ENCODE measurements at regions not wholly inside any gene's neighbourhood (a gene's known extent, or its start where the extent isn't known, plus 50 kb on each side); places are given as distances from the start of the nearest gene placed in this dataset.

DNA sequence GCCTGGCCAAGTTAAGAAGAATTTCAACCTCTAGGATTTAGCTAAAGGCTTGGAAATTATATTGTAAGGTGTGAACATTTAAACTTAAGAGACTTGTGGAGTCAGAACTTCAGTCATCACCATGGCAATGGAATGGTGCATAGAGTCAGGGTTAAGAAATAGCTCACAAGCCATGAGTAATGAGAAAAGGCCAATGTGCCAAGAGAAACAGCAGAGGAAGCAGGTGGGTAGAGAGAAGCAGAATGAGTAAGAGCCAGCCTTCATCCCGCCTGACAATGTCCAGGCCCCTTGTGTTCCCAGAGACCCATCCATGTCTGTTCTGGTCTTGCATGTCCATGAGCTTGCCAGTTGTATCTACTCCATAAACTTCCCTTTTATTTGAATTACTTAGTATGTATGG lies 62.6 kb upstream of the TBX20 start:
- TF ChIP-seq, protein P1, sequence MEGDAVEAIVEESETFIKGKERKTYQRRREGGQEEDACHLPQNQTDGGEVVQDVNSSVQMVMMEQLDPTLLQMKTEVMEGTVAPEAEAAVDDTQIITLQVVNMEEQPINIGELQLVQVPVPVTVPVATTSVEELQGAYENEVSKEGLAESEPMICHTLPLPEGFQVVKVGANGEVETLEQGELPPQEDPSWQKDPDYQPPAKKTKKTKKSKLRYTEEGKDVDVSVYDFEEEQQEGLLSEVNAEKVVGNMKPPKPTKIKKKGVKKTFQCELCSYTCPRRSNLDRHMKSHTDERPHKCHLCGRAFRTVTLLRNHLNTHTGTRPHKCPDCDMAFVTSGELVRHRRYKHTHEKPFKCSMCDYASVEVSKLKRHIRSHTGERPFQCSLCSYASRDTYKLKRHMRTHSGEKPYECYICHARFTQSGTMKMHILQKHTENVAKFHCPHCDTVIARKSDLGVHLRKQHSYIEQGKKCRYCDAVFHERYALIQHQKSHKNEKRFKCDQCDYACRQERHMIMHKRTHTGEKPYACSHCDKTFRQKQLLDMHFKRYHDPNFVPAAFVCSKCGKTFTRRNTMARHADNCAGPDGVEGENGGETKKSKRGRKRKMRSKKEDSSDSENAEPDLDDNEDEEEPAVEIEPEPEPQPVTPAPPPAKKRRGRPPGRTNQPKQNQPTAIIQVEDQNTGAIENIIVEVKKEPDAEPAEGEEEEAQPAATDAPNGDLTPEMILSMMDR (IDR thresholded peaks at IDR 0.05; ENCODE audit: unreplicated experiment), result no peak
- Mint-ChIP-seq H3K9me3 (ENCODE audit: unreplicated experiment) (no peaks in the 10 kb centered on the region), H3K27me3 (ENCODE audit: insufficient read depth, unreplicated experiment) (no peaks in the 10 kb centered on the region), H3K4me3 (ENCODE audit: unreplicated experiment) (no peak overlapping the region), H3K27ac (ENCODE audit: low read depth, unreplicated experiment) (no peak overlapping the region), H3K36me3 (ENCODE audit: insufficient read depth, unreplicated experiment) (no peaks in the 10 kb centered on the region), H3K4me1 (ENCODE audit: insufficient read depth, unreplicated experiment) (no peaks in the 10 kb centered on the region)
- peak; percentile 54 for DNase-seq (ENCODE audit: unreplicated experiment)
- intact Hi-C loops (cut with micrococcal nuclease), result no loop called here
- ChIA-PET CTCF (no interaction called here), POLR2A (no interaction called here)
- BruUV-seq (replicated peaks), result no TSS peak

GRCh38 chr7:35315517-35315916 lies 61.6 kb upstream of the TBX20 start:
- CTCF ChIA-PET, result interaction anchor here (0.6 kb wide), 1 partner anchor 110 kb away, joined by 6 read pairs; no protein-coding TSS in a partner anchor
- BruUV-seq (replicated peaks), result no TSS peak
- no peak for DNase-seq (ENCODE audit: unreplicated experiment)
- Mint-ChIP-seq H3K27me3 (ENCODE audit: insufficient read depth, unreplicated experiment) (no peaks in the 10 kb centered on the region), H3K36me3 (ENCODE audit: insufficient read depth, unreplicated experiment) (no peaks in the 10 kb centered on the region), H3K4me1 (ENCODE audit: insufficient read depth, unreplicated experiment) (no peaks in the 10 kb centered on the region), H3K9me3 (ENCODE audit: unreplicated experiment) (no peaks in the 10 kb centered on the region), H3K27ac (ENCODE audit: low read depth, unreplicated experiment) (no peak overlapping the region), H3K4me3 (ENCODE audit: unreplicated experiment) (no peak overlapping the region)
- intact Hi-C loops (cut with micrococcal nuclease), result no loop called here
- TF ChIP-seq, protein P1 (IDR thresholded peaks at IDR 0.05; ENCODE audit: unreplicated experiment), result no peak
- POLR2A ChIA-PET, result no interaction called here

DNA sequence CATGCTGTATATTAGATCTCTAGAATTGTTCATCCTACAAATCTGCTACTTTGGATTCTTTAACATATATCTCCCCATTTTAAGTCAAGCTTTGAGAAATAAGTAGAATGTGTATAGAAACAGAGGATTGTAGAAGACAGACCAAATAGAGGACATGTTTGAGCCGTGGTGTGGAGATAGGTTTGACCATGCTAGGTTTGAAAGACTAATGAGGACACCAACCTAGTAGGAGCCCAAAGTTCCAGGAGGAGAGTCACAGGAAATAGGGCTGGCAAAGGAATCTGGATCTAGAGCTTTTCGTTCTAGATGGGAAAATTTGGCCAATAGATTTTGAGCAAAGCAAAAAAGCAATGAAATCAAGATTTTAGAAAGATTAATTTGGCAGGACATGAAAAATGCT lies 60.5 kb upstream of the TBX20 start:
- DNase-seq (ENCODE audit: unreplicated experiment), result no peak
- CTCF ChIA-PET, result interaction anchor here (1.4 kb wide), 1 partner anchor 206 kb away, joined by 7 read pairs; no protein-coding TSS in a partner anchor
- POLR2A ChIA-PET, result no interaction called here
- TF ChIP-seq, protein P1 (IDR thresholded peaks at IDR 0.05; ENCODE audit: unreplicated experiment), result no peak
- intact Hi-C loops (cut with micrococcal nuclease), result no loop called here
- no TSS peak for BruUV-seq (replicated peaks)
- Mint-ChIP-seq H3K4me1 (ENCODE audit: insufficient read depth, unreplicated experiment) (no peaks in the 10 kb centered on the region), H3K36me3 (ENCODE audit: insufficient read depth, unreplicated experiment) (no peaks in the 10 kb centered on the region), H3K27ac (ENCODE audit: low read depth, unreplicated experiment) (no peak overlapping the region), H3K9me3 (ENCODE audit: unreplicated experiment) (no peaks in the 10 kb centered on the region), H3K27me3 (ENCODE audit: insufficient read depth, unreplicated experiment) (no peaks in the 10 kb centered on the region), H3K4me3 (ENCODE audit: unreplicated experiment) (no peak overlapping the region)

DNA sequence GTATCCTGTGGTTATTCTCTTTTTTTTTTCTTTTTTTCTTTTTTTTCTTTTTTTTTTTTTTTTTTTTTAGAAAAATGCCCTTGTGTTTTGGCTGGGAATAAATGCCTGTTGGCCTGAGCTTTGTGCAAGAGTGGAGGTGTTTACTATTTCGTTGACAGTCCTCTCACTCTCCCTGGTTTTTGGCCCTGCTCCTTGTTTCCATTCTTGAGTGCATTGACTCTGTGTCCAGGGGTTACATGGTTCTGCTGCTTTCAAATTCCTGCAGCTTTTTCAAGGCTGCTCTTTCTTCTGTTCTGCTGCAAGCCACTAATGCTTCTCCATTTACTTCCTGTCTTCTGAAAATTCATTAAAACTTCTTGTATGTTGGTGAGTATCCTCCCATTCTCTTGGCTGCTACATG lies 59.7 kb upstream of the TBX20 start:
- no peak for DNase-seq (ENCODE audit: unreplicated experiment)
- intact Hi-C loops (cut with micrococcal nuclease), result no loop called here

More for the DNA sequence above, 59.7 kb upstream of the TBX20 start:
- Mint-ChIP-seq H3K9me3 (ENCODE audit: unreplicated experiment) (no peaks in the 10 kb centered on the region), H3K4me1 (ENCODE audit: insufficient read depth, unreplicated experiment) (no peaks in the 10 kb centered on the region), H3K36me3 (ENCODE audit: insufficient read depth, unreplicated experiment) (no peaks in the 10 kb centered on the region), H3K27me3 (ENCODE audit: insufficient read depth, unreplicated experiment) (peaks cover 6% of the 10 kb centered on the region), H3K4me3 (ENCODE audit: unreplicated experiment) (no peak overlapping the region), H3K27ac (ENCODE audit: low read depth, unreplicated experiment) (no peak overlapping the region)
- TF ChIP-seq, protein P1 (IDR thresholded peaks at IDR 0.05; ENCODE audit: unreplicated experiment), result no peak
- CTCF ChIA-PET, result interaction anchor here (0.6 to 1.4 kb wide), 3 partner anchors 206 to 280 kb away, joined by 3 to 7 read pairs (median 3); no protein-coding TSS in a partner anchor
- POLR2A ChIA-PET, result no interaction called here
- BruUV-seq (replicated peaks), result no TSS peak
